CD14-positive monocyte (primary cell): ENCODE measurements at regions not wholly inside any gene's neighbourhood (a gene's known extent, or its start where the extent isn't known, plus 50 kb on each side); places are given as distances from the start of the nearest gene placed in this dataset.

ENCODE experiments used
- DNase-seq, 3 donors: peaks; one replicate each; pipeline ENCODE4 v3.0.0-alpha.2; 2011 to 2022
- H2AFZ ChIP-seq: 2 replicates; pipeline ENCODE4 v1.6.0; 2012; ENCODE audit warnings: mild to moderate bottlenecking, low read depth, low read length, inconsistent platforms; ENCODE audit not compliant: insufficient read depth, poor library complexity, severe bottlenecking
- H3K27ac ChIP-seq, 2 donors: 1 replicate in 1 of 2; 2 replicates in 1 of 2; pipeline ENCODE4 v1.5.1; 2012 to 2013; ENCODE audit warnings: low read length in 2 of 2, control low read depth in 1 of 2, inconsistent platforms in 1 of 2, low read depth in 1 of 2, mild to moderate bottlenecking in 1 of 2
- H3K27me3 ChIP-seq, 2 donors: one replicate each; pipeline versions ENCODE4 v1.6.0 to v1.6.1; 2011 to 2013; ENCODE audit warnings: low read length in 2 of 2; ENCODE audit not compliant: control insufficient read depth in 2 of 2, insufficient read depth in 2 of 2
- H3K36me3 ChIP-seq, 2 donors: replicated peaks in 1 of 2; 1 replicate in 1 of 2; 2 replicates in 1 of 2; pipeline versions ENCODE4 v1.5.1 to v1.6.1; 2012 to 2013; ENCODE audit warnings: low read length in 2 of 2, control low read depth in 1 of 2, inconsistent platforms in 1 of 2, mild to moderate bottlenecking in 1 of 2; ENCODE audit not compliant: insufficient read depth in 2 of 2, control insufficient read depth in 1 of 2
- H3K4me1 ChIP-seq, 2 donors: 1 replicate in 1 of 2; 2 replicates in 1 of 2; pipeline versions ENCODE4 v1.5.1 to v1.6.1; 2012 to 2013; ENCODE audit warnings: low read length in 2 of 2, control low read depth in 1 of 2, inconsistent platforms in 1 of 2, mild to moderate bottlenecking in 1 of 2, moderate library complexity in 1 of 2; ENCODE audit not compliant: insufficient read depth in 2 of 2, control insufficient read depth in 1 of 2
- H3K4me2 ChIP-seq: replicated peaks from 2 replicates; pipeline ENCODE3; 2012; ENCODE audit warnings: low read length, moderate library complexity, mild to moderate bottlenecking; ENCODE audit not compliant: poor library complexity, severe bottlenecking; ENCODE audit errors: extremely low read depth
- H3K4me3 ChIP-seq, 3 experiments: fragments of 200-600 bp in 1 of 3; sonication (generic) in 1 of 3; replicated peaks in 1 of 3; 1 replicate in 2 of 3; 2 replicates in 1 of 3; pipeline ENCODE4 v1.5.1; 2011 to 2013; ENCODE audit warnings: low read length in 3 of 3, mild to moderate bottlenecking in 3 of 3, control low read depth in 2 of 3, low read depth in 2 of 3, inconsistent platforms in 1 of 3, moderate library complexity in 1 of 3
- H3K79me2 ChIP-seq: 2 replicates; pipeline ENCODE4 v1.6.0; 2012; ENCODE audit warnings: mild to moderate bottlenecking, control low read depth, inconsistent platforms, low read length, moderate library complexity; ENCODE audit not compliant: insufficient read depth
- H3K9ac ChIP-seq: 2 replicates; pipeline ENCODE4 v1.6.0; 2017; ENCODE audit warnings: low read length, mild to moderate bottlenecking; ENCODE audit not compliant: insufficient read depth, poor library complexity, severe bottlenecking
- H3K9me3 ChIP-seq, 2 donors: replicated peaks in 1 of 2; 1 replicate in 1 of 2; 2 replicates in 1 of 2; pipeline versions ENCODE4 v1.5.1 to v1.6.1; 2012 to 2013; ENCODE audit warnings: low read length in 2 of 2, control low read depth in 1 of 2; ENCODE audit not compliant: control insufficient read depth in 1 of 2, insufficient read depth in 1 of 2
- H4K20me1 ChIP-seq: 2 replicates; pipeline ENCODE4 v1.6.0; 2012; ENCODE audit warnings: mild to moderate bottlenecking, low read length, control low read depth, moderate library complexity; ENCODE audit not compliant: insufficient read depth
- H3K27ac Mint-ChIP-seq, 7 donors: one replicate each; pipeline ENCODE4 v1.8.0; 2020; ENCODE audit warnings: mild to moderate bottlenecking in 7 of 7, mixed read lengths in 7 of 7, moderate library complexity in 6 of 7, inconsistent platforms in 2 of 7
- H3K27me3 Mint-ChIP-seq, 3 donors: one replicate each; pipeline ENCODE4 v1.8.0; 2021 to 2022; ENCODE audit warnings: low read depth in 3 of 3, mild to moderate bottlenecking in 3 of 3, mixed read lengths in 3 of 3, moderate library complexity in 3 of 3, inconsistent platforms in 1 of 3
- H3K36me3 Mint-ChIP-seq, 2 donors: one replicate each; pipeline ENCODE4 v1.8.0; 2020; ENCODE audit warnings: mixed read lengths in 2 of 2, inconsistent platforms in 1 of 2, mild to moderate bottlenecking in 1 of 2
- H3K4me1 Mint-ChIP-seq: one replicate; pipeline ENCODE4 v1.8.0; 2020; ENCODE audit warnings: mild to moderate bottlenecking, mixed read lengths
- H3K4me3 Mint-ChIP-seq, 2 donors: one replicate each; pipeline ENCODE4 v1.8.0; 2020; ENCODE audit warnings: mild to moderate bottlenecking in 2 of 2, mixed read lengths in 2 of 2, moderate library complexity in 1 of 2
- H3K9me3 Mint-ChIP-seq, 7 donors: one replicate each; pipeline ENCODE4 v1.8.0; 2020 to 2022; ENCODE audit warnings: mixed read lengths in 7 of 7, mild to moderate bottlenecking in 6 of 7, moderate library complexity in 6 of 7, inconsistent platforms in 2 of 7
- WGBS: methylation state at CpG from one replicate; pipeline ENCODE4 v1.1.5; 2013; ENCODE audit warnings: missing lambda C conversion rate; ENCODE audit not compliant: insufficient coverage; 5-methylcytosine and 5-hydroxymethylcytosine counted together
- intact Hi-C, 2 donors: fragments of 100-400 bp; cut with micrococcal nuclease; formaldehyde crosslinking; loops; one replicate each; pipeline versions ENCODE4 v1.15.0 to v1.15.1; 2023
- TF ChIP-seq, protein P1 (sequence below): fragments of 200-600 bp; IDR thresholded peaks from one replicate; pipeline ENCODE4 v1.8.0; 2022; ENCODE audit warnings: antibody characterized with exemption, mild to moderate bottlenecking

DNA sequence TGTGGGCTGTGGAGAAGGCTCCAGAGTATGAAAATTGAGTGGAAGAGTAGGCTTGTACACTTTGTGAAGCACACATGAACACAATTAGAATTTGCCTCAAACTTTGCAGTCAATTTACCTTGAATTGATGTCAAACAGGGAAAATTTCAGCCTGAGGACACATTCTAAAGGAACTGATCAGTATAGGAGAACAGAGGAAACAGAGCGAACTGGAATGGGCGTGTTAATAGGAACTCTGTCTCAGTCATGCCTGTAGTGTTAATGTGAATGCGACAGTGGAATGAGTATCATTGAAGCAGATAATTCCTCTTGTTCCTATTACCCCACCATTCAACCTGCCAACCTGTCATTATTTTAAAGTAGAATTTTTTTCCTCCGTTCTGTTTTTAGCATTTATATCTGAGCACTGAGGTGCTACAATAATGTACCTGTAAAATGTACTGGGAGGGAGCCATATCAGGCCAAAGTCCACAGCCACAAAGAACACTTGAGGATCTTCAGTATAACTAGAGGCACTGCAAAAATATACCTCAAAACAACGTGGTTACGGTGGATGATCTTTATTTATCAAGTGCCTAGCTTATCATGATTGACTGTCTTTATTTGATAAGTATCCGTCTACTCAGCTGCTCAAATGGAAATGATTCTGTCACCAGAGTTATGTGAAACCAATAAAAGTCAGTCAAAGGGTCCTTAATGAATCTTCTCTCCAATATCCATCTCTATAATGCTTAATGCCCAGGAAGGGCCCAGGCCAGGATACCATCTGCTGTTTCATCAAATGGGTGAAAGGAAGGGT is 125.3 kb upstream of the STMND1 start:
- Mint-ChIP-seq H3K27me3 (peaks cover 3 to 5% (median 5%) of the 10 kb centered on the region in 3 donors), H3K36me3 (no peaks in the 10 kb centered on the region), H3K9me3 (peaks cover 0 to 3% (median 0%) of the 10 kb centered on the region in 7 donors), H3K27ac (no peak overlapping the region), H3K4me3 (no peak overlapping the region), H3K4me1 (peaks cover 33% of the 10 kb centered on the region)
- H4K20me1 ChIP-seq, result no peaks in the 10 kb centered on the region
- peaks cover 15 to 20% of the 10 kb centered on the region in 2 donors for H3K4me1 ChIP-seq
- no peak overlapping the region for H2AFZ ChIP-seq
- H3K36me3 ChIP-seq, result no peaks in the 10 kb centered on the region
- no peak for DNase-seq
- intact Hi-C loops, result no loop called here
- no peaks in the 10 kb centered on the region for H3K79me2 ChIP-seq
- WGBS, result 100% methylated on average over 1 of the region's 7 CpGs
- H3K4me2 ChIP-seq, result no peak overlapping the region
- TF ChIP-seq, protein P1, sequence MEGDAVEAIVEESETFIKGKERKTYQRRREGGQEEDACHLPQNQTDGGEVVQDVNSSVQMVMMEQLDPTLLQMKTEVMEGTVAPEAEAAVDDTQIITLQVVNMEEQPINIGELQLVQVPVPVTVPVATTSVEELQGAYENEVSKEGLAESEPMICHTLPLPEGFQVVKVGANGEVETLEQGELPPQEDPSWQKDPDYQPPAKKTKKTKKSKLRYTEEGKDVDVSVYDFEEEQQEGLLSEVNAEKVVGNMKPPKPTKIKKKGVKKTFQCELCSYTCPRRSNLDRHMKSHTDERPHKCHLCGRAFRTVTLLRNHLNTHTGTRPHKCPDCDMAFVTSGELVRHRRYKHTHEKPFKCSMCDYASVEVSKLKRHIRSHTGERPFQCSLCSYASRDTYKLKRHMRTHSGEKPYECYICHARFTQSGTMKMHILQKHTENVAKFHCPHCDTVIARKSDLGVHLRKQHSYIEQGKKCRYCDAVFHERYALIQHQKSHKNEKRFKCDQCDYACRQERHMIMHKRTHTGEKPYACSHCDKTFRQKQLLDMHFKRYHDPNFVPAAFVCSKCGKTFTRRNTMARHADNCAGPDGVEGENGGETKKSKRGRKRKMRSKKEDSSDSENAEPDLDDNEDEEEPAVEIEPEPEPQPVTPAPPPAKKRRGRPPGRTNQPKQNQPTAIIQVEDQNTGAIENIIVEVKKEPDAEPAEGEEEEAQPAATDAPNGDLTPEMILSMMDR, result no peak
- no peak overlapping the region for H3K9ac ChIP-seq
- peaks cover 0 to 3% of the 10 kb centered on the region in 2 donors for H3K27me3 ChIP-seq
- no peak overlapping the region for H3K4me3 ChIP-seq
- no peak overlapping the region for H3K27ac ChIP-seq
- H3K9me3 ChIP-seq, result no peaks in the 10 kb centered on the region

DNA sequence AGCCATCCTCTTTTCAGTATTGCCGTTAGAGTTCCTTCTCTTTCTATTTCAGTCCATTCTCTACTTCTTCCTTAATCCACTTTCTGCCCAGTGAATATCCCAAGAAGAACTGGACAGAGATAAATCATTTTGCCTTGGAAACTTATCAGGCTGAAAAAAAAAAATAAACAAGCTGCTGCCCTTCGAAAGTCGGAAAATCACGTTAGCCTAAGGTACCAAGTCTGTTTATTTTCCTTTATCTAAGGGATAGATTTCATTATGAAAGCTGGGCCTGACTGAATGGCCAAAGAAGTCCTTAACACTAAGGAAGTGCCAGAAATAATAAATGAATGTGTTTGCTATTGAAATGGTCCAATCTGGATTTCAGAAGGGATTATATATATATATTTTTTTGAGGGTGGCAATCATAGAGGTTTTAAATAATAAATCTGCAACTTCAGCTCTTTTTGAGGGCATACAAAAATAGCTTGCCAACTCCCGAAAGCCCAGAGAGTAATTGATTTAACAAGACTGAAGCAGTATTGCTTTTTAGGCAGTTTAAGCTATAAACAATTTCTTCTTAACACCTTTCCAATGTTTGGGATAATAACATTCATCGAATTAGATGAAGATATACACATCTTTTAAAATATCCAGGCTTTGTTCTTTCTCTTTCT is 127.0 kb upstream of the STMND1 start:
- DNase-seq, result no peak
- H3K27ac ChIP-seq, result no peak overlapping the region
- intact Hi-C loops, result no loop called here
- TF ChIP-seq, protein P1, result no peak
- no peak overlapping the region for H3K9ac ChIP-seq
- H3K79me2 ChIP-seq, result no peaks in the 10 kb centered on the region
- no peaks in the 10 kb centered on the region for H3K36me3 ChIP-seq
- Mint-ChIP-seq H3K27ac (peak overlapping the region in 1 of 7 donors; percentile 82), H3K36me3 (no peaks in the 10 kb centered on the region), H3K27me3 (peaks cover 5 to 8% (median 6%) of the 10 kb centered on the region in 3 donors), H3K9me3 (peaks cover 0 to 3% (median 0%) of the 10 kb centered on the region in 7 donors), H3K4me3 (no peak overlapping the region), H3K4me1 (peaks cover 26% of the 10 kb centered on the region)
- no peak overlapping the region for H2AFZ ChIP-seq
- H3K4me3 ChIP-seq, result no peak overlapping the region
- no peaks in the 10 kb centered on the region for H3K9me3 ChIP-seq
- H3K27me3 ChIP-seq, result peaks cover 0 to 3% of the 10 kb centered on the region in 2 donors
- no peak overlapping the region for H3K4me2 ChIP-seq
- 93% methylated on average over 3 of the region's 6 CpGs for WGBS
- H4K20me1 ChIP-seq, result no peaks in the 10 kb centered on the region
- peaks cover 15 to 16% of the 10 kb centered on the region in 2 donors for H3K4me1 ChIP-seq
